ENCODE measurements at regions not wholly inside any gene's neighbourhood (a gene's known extent, or its start where the extent isn't known, plus 50 kb on each side); places are given as distances from the start of the nearest gene placed in this dataset.

GRCh38 chr4:38570647-38571276 lies 93.2 kb upstream of the KLF3 start:
- H3K9me3 Mint-ChIP-seq = peaks cover 12% of the 10 kb centered on the region
- peaks cover 4% of the 10 kb centered on the region for H3K27me3 Mint-ChIP-seq (ENCODE audit: low read depth, poor library complexity)
- TF ChIP-seq CTCF (IDR thresholded peaks at IDR 0.05) = no peak
- H3K4me1 Mint-ChIP-seq = peaks cover 21% of the 10 kb centered on the region
- no peaks in the 10 kb centered on the region for H3K36me3 Mint-ChIP-seq (ENCODE audit: low read depth)
- no peak overlapping the region for H3K27ac Mint-ChIP-seq
- H3K4me3 Mint-ChIP-seq = no peak overlapping the region
- DNase-seq = no peak

GRCh38 chr4:38572793-38573192 lies 91.2 kb upstream of the KLF3 start:
- Mint-ChIP-seq H3K4me3 (no peak overlapping the region), H3K36me3 (ENCODE audit: low read depth) (no peaks in the 10 kb centered on the region), H3K9me3 (peaks cover 18% of the 10 kb centered on the region), H3K27me3 (ENCODE audit: low read depth, poor library complexity) (peaks cover 4% of the 10 kb centered on the region), H3K27ac (no peak overlapping the region), H3K4me1 (peaks cover 14% of the 10 kb centered on the region)
- no peak for DNase-seq
- TF ChIP-seq CTCF (IDR thresholded peaks at IDR 0.05) = no peak

- peaks cover 4% of the 10 kb centered on the region for H3K36me3 Mint-ChIP-seq (ENCODE audit: low read depth)
- H3K27me3 Mint-ChIP-seq (ENCODE audit: low read depth, poor library complexity) = no peaks in the 10 kb centered on the region
- TF ChIP-seq CTCF (IDR thresholded peaks at IDR 0.05) = no peak
- no peak overlapping the region for H3K4me3 Mint-ChIP-seq
- H3K4me1 Mint-ChIP-seq = peaks cover 14% of the 10 kb centered on the region
- H3K27ac Mint-ChIP-seq = no peak overlapping the region
- DNase-seq = no peak
- peaks cover 30% of the 10 kb centered on the region for H3K9me3 Mint-ChIP-seq
These were observed 89.3 kb upstream of the KLF3 start for GRCh38 chr4:38574559-38575333.

GRCh38 chr4:38576767-38577166 lies 87.2 kb upstream of the KLF3 start:
- Mint-ChIP-seq H3K4me3 (no peak overlapping the region), H3K27me3 (ENCODE audit: low read depth, poor library complexity) (no peaks in the 10 kb centered on the region), H3K9me3 (peaks cover 25% of the 10 kb centered on the region), H3K36me3 (ENCODE audit: low read depth) (peaks cover 4% of the 10 kb centered on the region), H3K4me1 (peaks cover 18% of the 10 kb centered on the region), H3K27ac (no peak overlapping the region)
- TF ChIP-seq CTCF (IDR thresholded peaks at IDR 0.05) = no peak
- no peak for DNase-seq

- Mint-ChIP-seq H3K27me3 (ENCODE audit: low read depth, poor library complexity) (no peaks in the 10 kb centered on the region), H3K27ac (no peak overlapping the region), H3K4me1 (peaks cover 24% of the 10 kb centered on the region), H3K9me3 (peaks cover 25% of the 10 kb centered on the region), H3K4me3 (no peak overlapping the region), H3K36me3 (ENCODE audit: low read depth) (peaks cover 4% of the 10 kb centered on the region)
- DNase-seq = no peak
- TF ChIP-seq CTCF (IDR thresholded peaks at IDR 0.05) = no peak
These were observed 86.5 kb upstream of the KLF3 start for GRCh38 chr4:38577462-38577861.
